Hematopoietic multipotent progenitor cell treated with erythropoietin and hydrocortisone succinate and interleukin-3 and kit ligand, for 4 days (in vitro differentiated cells): ENCODE measurements at regions not wholly inside any gene's neighbourhood (a gene's known extent, or its start where the extent isn't known, plus 50 kb on each side); places are given as distances from the start of the nearest gene placed in this dataset.

Experiments used
- DNase-seq: peaks from one replicate; pipeline ENCODE4 v3.0.0-alpha.2; 2015

- DNase-seq: no peak
These were observed 267.1 kb downstream of the NSG2 start for GRCh38 chr5:174312641-174313040.

DNA sequence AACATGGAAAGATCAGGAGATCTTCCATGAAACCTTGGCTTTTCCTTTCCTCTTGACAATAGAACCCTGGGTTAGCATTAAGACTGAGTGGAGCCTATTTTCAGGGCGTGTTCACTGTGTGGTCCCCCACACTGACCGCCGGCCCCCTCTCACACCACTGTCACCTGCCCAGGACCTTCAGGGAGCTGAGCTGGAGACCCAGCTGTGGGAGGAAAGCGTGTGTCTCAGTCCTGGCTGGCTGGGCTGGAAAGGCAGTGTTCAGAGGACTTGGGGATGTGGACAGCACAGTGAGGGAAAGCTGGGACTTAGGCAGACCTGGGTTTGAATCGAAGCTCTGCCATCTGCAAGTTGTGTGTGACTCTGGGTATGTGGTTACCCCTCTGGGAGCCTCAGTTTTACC lies 268.1 kb downstream of the NSG2 start:
- DNase-seq: no peak

- no peak for DNase-seq
These were observed 268.8 kb downstream of the NSG2 start for GRCh38 chr5:174314261-174314660.

- DNase-seq: no peak
These were observed 270.0 kb downstream of the NSG2 start for GRCh38 chr5:174315471-174315870.

- no peak for DNase-seq
These were observed 270.4 kb downstream of the NSG2 start for GRCh38 chr5:174315871-174316270.

DNA sequence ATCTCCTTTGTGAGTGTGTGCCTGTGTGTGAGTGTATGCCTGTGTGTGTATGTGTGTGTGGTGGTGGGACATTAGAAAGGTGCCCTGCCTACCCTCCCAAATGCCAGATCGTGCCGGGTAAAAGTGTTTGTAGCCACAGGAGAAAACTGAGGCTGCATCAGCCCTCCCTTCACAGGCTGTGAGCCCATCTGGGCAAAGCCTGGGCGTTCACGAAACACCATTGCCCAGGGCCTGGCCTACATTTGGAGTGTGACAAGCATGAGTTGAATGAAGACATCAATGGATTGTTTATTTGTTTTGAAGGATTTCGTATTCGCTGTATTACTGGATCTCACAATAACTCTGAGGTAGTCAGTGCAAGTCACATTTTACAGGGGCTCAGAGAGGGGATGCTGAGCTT lies 270.8 kb downstream of the NSG2 start:
- no peak for DNase-seq

DNA sequence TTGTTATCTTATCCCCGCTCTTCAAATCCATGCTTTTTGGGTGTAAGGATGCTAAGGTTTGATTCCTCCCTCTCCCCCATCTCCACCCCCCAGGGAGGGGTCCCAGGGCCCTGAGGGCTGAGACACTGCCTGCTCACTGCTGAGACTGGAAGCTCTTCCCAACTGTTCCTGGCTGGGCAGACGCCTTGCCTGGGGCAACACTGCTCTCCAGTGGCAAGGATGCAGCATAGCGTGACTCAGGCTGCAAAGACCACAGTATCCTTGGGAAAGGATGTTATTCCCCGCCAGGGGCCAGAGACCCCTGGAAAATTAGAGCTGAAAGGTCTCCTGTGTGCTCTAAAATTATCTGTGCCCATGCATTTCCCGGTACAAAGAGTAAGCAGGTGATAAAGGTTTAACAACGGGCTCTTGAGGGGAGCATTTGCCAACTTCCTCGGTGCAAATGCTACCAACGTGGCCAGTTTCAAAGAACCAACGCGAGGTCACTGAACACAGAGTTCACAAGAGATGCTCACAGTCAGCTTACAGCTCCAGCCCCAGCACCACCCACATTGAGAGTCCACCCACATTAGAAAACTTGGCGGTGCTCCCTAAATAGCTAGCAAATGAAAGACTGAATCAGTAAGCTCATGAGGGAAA lies 271.9 kb downstream of the NSG2 start:
- peak; percentile 34 for DNase-seq

DNA sequence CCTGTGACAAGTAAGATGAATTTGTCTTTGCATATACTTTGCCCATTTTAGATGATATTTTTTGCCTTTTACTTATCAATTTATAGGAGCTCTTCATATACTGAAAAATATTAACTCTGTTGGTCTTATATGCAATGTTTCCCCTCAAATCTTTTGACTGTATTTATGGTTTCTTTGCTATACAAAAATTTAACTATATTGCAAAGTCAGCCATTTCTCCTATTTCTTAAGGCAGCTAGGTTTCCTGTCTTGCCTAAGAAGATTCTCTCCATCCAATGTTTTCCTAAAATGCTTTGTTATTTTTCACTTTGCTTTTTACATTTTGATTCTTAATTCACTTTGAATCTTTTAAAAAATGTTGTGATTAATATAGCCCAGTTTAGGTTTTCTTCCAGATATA lies 273.1 kb downstream of the NSG2 start:
- DNase-seq: no peak

DNA sequence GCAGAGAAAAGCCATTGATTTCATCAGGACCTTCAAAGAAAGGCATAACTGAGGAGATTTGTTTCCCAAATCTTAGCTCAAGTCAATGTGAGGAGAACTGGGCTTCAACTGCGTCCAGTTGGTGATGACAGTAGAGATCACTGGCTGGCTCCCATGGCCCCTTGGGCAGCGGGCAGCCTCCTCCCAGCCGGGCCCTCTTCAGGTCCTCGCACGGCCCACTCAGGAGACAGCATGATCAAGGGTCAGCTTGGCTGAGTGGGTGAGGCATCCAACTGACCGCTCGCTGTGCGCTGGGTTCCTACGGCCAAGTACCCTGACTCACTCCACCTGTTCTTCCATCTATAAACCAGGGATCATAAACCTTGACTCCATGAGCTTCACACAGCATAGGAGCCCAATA lies 274.0 kb downstream of the NSG2 start:
- no peak for DNase-seq

DNA sequence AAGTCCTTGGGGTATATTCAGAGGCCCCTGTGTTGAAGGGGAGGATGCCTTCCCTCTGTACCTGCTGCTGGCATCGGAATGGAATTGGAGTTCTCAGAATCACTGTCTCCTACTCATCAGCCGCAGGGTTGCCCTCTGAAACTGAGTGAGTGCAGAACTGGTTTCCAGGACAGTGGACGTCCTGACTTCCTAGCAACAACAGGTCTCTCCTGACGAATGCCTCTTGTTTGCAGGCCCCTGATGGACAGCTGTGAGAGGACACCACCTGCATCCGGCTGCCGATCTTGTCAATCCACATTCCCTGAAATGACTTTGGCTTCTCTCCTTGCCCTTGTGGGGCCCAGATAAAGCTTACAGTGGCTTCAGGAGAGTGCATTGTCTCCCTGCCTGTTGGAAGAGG lies 274.5 kb downstream of the NSG2 start:
- no peak for DNase-seq

- peak; percentile 53 for DNase-seq
These were observed 278.4 kb downstream of the NSG2 start for GRCh38 chr5:174323878-174324281.

- DNase-seq: no peak
These were observed 279.2 kb downstream of the NSG2 start for GRCh38 chr5:174324680-174325079.

DNA sequence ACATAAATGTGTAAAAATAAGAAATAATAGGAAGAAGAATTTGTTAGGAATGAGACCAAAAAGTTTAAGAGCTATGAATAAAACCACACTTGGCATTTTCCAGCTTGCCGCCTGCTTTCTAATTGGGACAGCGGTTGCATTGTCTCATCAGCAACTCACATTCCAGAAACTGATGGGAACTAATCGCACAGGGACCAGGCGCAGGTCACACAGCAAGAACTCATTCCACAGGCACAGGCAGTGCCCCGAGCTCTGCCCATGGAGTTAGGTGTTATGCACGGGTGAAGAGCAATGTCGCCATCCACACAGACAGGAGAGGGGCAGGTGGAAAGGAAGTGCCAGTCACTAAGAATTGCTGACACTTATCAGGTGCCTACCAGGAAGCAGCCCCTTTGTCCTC lies 279.9 kb downstream of the NSG2 start:
- DNase-seq: no peak

- DNase-seq: no peak
These were observed 280.5 kb downstream of the NSG2 start for GRCh38 chr5:174325961-174326360.

- DNase-seq: no peak
These were observed 280.9 kb downstream of the NSG2 start for GRCh38 chr5:174326372-174326771.

DNA sequence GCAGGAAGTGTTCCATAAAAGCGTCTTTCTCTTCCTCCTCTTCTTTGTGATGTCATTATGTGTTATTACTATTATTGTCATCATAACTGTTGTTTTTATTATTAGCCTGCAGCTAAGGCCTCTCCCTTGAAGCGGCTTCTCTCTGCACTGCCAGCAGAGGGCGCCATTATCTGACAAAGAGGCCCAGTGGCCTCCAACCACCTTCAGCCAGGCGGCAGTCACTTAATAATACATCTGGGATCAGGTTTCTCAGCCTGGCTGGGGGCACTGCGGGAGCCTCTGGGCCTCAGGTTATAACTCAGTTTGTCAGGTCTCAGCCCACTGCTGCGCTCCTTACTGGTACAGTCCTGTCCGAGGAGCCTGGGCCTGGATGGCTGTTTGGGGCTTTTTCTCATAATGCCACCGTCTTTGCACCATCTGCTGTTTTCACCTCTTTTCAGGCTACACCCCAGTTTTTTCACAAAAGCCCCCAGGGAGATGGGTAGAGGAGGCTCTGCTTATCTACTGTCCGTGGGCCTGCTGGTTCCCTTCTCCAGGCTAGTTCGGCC lies 281.9 kb downstream of the NSG2 start:
- DNase-seq: peak; percentile 88

DNA sequence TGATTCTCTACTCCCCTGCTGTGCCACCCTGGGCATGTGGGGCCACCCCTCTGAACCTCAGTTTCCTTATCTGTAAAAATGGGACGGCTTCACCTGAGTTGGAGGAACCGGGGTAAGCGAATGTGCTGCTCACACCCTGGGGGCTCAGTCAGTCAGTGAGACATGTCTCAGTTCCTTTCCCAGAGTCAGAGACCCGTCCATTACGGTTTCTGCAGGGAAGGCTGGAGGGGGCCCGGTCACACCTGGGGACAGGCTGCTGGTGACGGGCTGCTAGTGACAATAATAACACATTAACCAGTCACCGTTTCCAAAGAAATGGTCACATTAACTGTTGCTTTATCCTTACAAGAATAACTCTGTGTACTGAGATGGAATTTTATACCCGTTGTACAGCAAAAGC lies 282.4 kb downstream of the NSG2 start:
- DNase-seq: no peak

GRCh38 chr5:174328631-174329299 lies 283.3 kb downstream of the NSG2 start:
- no peak for DNase-seq

DNA sequence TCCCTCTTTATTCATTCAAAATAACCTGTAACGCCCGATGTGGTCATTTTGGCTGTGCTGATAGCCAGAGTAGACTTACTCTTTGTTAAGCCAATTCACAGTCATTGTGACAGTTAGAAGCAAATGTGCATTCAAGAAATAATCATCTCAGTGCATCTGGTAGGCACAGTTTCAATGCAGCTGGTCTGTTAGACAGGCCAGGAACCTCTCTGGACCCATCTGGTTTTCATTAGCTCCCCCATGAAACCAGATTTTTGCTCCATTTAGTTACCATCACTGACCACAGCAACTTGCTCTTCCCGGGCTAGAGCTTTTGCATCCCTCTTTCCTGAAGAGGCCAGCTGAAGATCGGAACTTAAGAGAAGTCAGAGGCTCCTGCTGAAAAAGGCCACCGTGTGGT lies 284.2 kb downstream of the NSG2 start:
- no peak for DNase-seq

DNA sequence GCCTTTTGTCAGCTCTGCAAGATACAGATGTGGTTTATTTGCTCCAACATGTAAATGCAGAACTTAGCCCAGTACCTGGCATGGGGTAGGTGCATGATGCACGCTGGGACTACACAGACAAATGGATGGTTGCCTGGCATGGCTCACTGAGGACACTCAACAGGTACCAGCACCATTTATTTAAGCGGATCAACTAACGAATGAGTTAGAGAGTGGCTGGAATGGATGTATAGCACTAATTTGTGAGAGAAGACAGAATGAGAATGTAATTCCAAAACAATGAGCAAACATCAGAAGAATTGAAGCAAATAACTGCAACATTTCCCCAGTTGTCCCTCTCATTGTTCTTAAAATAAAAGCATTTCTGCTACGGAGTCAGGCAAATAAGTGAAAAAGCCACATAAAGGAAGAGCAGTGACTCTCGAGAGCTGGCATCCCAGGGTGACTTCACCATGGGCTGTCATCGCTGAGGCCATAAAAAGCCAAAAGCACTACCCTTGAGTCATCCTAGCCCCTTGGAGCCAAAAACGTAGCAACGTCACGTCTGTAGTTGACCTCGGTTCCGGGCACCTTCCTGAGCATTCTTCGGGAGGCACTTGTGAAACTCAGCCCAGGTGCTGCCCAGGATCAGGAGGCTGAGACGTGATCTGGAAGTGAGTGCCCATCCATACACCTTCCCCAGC lies 290.3 kb downstream of the NSG2 start:
- DNase-seq: no peak

- DNase-seq: no peak
These were observed 291.0 kb downstream of the NSG2 start for GRCh38 chr5:174336479-174336878.

DNA sequence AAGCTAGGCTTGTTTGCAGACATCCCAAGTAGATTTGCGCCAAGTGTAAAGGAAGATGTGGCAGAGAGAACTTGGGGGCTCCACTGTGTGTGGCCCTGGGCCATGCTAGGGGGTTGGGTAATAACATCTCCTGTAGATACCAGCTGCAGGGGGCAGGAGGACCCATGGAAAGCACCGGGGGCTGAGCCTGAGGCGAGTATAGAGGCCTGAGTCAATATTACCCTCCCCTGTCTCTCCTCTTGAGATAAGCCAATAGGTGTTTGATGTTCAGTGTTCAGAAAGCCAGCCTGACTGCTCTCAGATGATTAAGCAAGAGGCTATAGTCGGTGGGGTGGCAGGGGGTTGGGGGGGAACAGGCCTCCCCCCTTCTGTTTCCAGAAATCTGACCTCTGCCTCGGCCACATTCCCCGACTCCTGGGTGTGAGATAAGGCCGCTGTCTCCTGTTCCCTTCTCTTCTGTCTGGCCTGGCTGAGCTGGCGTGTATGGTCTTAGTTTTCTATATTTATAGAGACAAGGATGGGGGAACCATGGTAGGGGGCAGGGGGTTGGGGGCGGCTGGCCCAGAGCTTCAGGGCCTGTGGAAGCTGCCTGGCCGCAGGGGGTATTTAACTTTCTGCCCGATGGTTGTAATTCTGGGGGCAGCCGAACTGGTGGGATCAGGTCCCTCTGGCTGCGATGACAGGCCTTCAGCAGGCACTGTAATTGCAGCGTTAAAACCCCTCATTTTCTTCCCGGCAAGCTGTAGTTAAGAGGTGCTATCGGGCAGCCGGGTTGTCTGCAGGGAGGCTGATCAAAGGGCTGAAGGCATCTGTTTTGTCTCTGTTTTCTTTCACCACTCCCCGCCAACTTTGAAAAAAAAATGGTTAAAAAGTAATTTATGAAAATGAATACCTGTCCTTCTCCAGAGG lies 292.0 kb downstream of the NSG2 start:
- no peak for DNase-seq
